Tibial nerve (tissue), 4 donors: ENCODE measurements at regions not wholly inside any gene's neighbourhood (a gene's known extent, or its start where the extent isn't known, plus 50 kb on each side); places are given as distances from the start of the nearest gene placed in this dataset.

Experiments used
- DNase-seq, 2 donors: peaks; one replicate each; pipeline ENCODE4 v3.0.0-alpha.2; 2019; ENCODE audit warnings: low spot score in 2 of 2
- H3K27ac ChIP-seq, 4 donors: fragments of 200-600 bp; sonication (generic) in 3 of 4; one replicate each; pipeline ENCODE4 v1.5.1; 2017 to 2019; ENCODE audit warnings: mild to moderate bottlenecking in 1 of 4
- H3K27me3 ChIP-seq, 2 donors: fragments of 200-600 bp; sonication (generic) in 1 of 2; one replicate each; pipeline versions ENCODE4 v1.5.1 to v1.6.0; 2017 to 2019
- H3K36me3 ChIP-seq, 3 donors: fragments of 200-600 bp; sonication (generic); one replicate each; pipeline ENCODE4 v1.5.1; 2018 to 2019
- H3K4me1 ChIP-seq, 4 donors: fragments of 200-600 bp; sonication (generic) in 3 of 4; one replicate each; pipeline ENCODE4 v1.5.1; 2017 to 2019
- H3K4me3 ChIP-seq, 4 donors: fragments of 200-600 bp; sonication (generic) in 3 of 4; one replicate each; pipeline ENCODE4 v1.5.1; 2017 to 2019; ENCODE audit warnings: mild to moderate bottlenecking in 1 of 4, moderate library complexity in 1 of 4
- H3K9me3 ChIP-seq, 4 donors: fragments of 200-600 bp; sonication (generic) in 3 of 4; one replicate each; pipeline ENCODE4 v1.5.1; 2017 to 2019
- CTCF ChIP-seq, 5 experiments: fragments of 200-600 bp in 3 of 5; fragments of 450-650 bp in 2 of 5; sonication (generic) in 3 of 5; IDR thresholded peaks; one replicate each; pipeline ENCODE4 v1.5.1; 2016 to 2019; ENCODE audit warnings: antibody characterized with exemption in 5 of 5, mild to moderate bottlenecking in 3 of 5, moderate library complexity in 2 of 5
- EP300 ChIP-seq, 2 donors: sonication (generic); formaldehyde crosslinking; IDR thresholded peaks; one replicate each; pipeline ENCODE4 v1.6.1; 2017; ENCODE audit warnings: antibody characterized with exemption in 2 of 2, mild to moderate bottlenecking in 1 of 2
- POLR2A ChIP-seq, 2 donors: fragments of 450-650 bp; IDR thresholded peaks; one replicate each; pipeline ENCODE4 v1.6.1; 2017; ENCODE audit warnings: antibody characterized with exemption in 2 of 2, mild to moderate bottlenecking in 2 of 2, moderate library complexity in 2 of 2
- WGBS, 2 donors: methylation state at CpG; one replicate each; pipeline ENCODE4 v1.1.5; 2018; 5-methylcytosine and 5-hydroxymethylcytosine counted together

GRCh38 chr6:41487860-41488432, 58.2 kb upstream of the FOXP4 start:
- Histone ChIP-seq H3K36me3 (no peaks in the 10 kb centered on the region), H3K4me1 (peaks cover 0 to 24% (median 13%) of the 10 kb centered on the region in 4 donors), H3K27ac (peak overlapping the region in 2 of 4 donors; percentile 48 to 55), H3K9me3 (no peaks in the 10 kb centered on the region), H3K27me3 (no peaks in the 10 kb centered on the region), H3K4me3 (no peak overlapping the region)
- no peak for TF ChIP-seq CTCF (IDR thresholded peaks at IDR 0.05)
- no peak for TF ChIP-seq POLR2A (IDR thresholded peaks at IDR 0.05)
- no peak for TF ChIP-seq EP300 (IDR thresholded peaks at IDR 0.05)
- WGBS, 2 donors = 41 to 63% methylated on average over 7 of the region's 9 CpGs
- DNase-seq = no peak

- Histone ChIP-seq H3K9me3 (no peaks in the 10 kb centered on the region), H3K27ac (peak overlapping the region in 2 of 4 donors; percentile 48 to 55), H3K4me1 (peaks cover 0 to 24% (median 13%) of the 10 kb centered on the region in 4 donors), H3K27me3 (no peaks in the 10 kb centered on the region), H3K4me3 (no peak overlapping the region), H3K36me3 (no peaks in the 10 kb centered on the region)
- peak in 1 of 2 donors; percentile 18 for DNase-seq
- 30 to 31% methylated on average over 12 of the region's 12 CpGs for WGBS, 2 donors
- no peak for TF ChIP-seq CTCF (IDR thresholded peaks at IDR 0.05)
- TF ChIP-seq POLR2A (IDR thresholded peaks at IDR 0.05) = no peak
- TF ChIP-seq EP300 (IDR thresholded peaks at IDR 0.05) = no peak
Observed at GRCh38 chr6:41488433-41489119, 57.6 kb upstream of the FOXP4 start.

- H3K27ac ChIP-seq = peak overlapping the region in 1 of 4 donors; percentile 48
- TF ChIP-seq CTCF (IDR thresholded peaks at IDR 0.05) (no peak), EP300 (IDR thresholded peaks at IDR 0.05) (peak in 1 of 2 donors; percentile 45)
- H3K4me3 ChIP-seq = no peak overlapping the region
- no peaks in the 10 kb centered on the region for H3K27me3 ChIP-seq
- 46 to 63% methylated on average over 16 of the region's 16 CpGs for WGBS, 2 donors
- H3K4me1 ChIP-seq = peaks cover 0 to 31% (median 13%) of the 10 kb centered on the region in 4 donors
- peak; percentile 33 to 40 for DNase-seq
- no peaks in the 10 kb centered on the region for H3K36me3 ChIP-seq
- H3K9me3 ChIP-seq = no peaks in the 10 kb centered on the region
Observed at GRCh38 chr6:41489120-41489851, 56.9 kb upstream of the FOXP4 start.

GRCh38 chr6:41492261-41492891, 53.8 kb upstream of the FOXP4 start:
- Histone ChIP-seq H3K36me3 (no peaks in the 10 kb centered on the region), H3K27ac (no peak overlapping the region), H3K4me1 (peaks cover 0 to 38% (median 15%) of the 10 kb centered on the region in 4 donors), H3K9me3 (no peaks in the 10 kb centered on the region), H3K27me3 (no peaks in the 10 kb centered on the region), H3K4me3 (no peak overlapping the region)
- no peak for TF ChIP-seq EP300 (IDR thresholded peaks at IDR 0.05)
- TF ChIP-seq CTCF (IDR thresholded peaks at IDR 0.05) = no peak
- WGBS, 2 donors = 61 to 63% methylated on average over 16 of the region's 16 CpGs
- DNase-seq = no peak
